ENCODE measurements at regions not wholly inside any gene's neighbourhood (a gene's known extent, or its start where the extent isn't known, plus 50 kb on each side); places are given as distances from the start of the nearest gene placed in this dataset.

GRCh38 chr11:123374622-123374968, 55.5 kb upstream of the GRAMD1B start:
- TF ChIP-seq CTCF (IDR thresholded peaks at IDR 0.05; ENCODE audit: poor library complexity, severe bottlenecking) (no peak), EP300 (conservative IDR thresholded peaks at IDR 0.05; ENCODE audit: poor library complexity, severe bottlenecking) (no peak), MXI1 (conservative IDR thresholded peaks at IDR 0.05; ENCODE audit: poor library complexity, severe bottlenecking) (no peak), RAD21 (conservative IDR thresholded peaks at IDR 0.05) (no peak), REST (IDR thresholded peaks at IDR 0.05; ENCODE audit: borderline replicate concordance) (no peak)
